Stimulated activated CD4-positive, alpha-beta T cell treated with anti-CD3 and anti-CD28 coated beads, Interleukin-2, amount 100 ng/mL, for 48 hours (primary cell): ENCODE measurements at regions not wholly inside any gene's neighbourhood (a gene's known extent, or its start where the extent isn't known, plus 50 kb on each side); places are given as distances from the start of the nearest gene placed in this dataset.
"Not testable (repeated sequence)": the region's sequence is repeated elsewhere in the genome, so short reads cannot be mapped to it uniquely, and the experiment has no call there.

Experiments
- DNase-seq, 2 donors: peaks; one replicate each; pipeline ENCODE4 v3.0.0-alpha.2; 2020

DNA sequence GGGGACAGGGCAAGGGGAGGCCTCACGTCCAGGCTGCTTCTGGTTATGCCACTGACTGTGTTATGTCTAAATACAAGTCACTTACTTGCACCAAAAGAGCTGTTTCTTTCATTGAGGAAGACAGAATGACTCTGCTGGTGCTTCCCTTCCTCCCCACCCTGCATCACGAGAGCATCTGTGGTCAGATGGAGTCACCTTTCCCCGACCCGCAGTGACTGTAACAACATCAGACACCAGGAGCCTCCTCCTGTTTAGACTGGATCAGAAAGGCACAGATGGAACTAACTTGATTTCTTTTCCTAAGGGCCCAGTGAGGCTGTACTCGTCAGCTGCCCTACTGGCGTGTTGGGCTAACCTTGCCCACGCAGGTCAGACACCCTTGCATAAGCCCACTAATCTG, 90.3 kb upstream of the ZNF536 start:
- DNase-seq, result no peak

DNA sequence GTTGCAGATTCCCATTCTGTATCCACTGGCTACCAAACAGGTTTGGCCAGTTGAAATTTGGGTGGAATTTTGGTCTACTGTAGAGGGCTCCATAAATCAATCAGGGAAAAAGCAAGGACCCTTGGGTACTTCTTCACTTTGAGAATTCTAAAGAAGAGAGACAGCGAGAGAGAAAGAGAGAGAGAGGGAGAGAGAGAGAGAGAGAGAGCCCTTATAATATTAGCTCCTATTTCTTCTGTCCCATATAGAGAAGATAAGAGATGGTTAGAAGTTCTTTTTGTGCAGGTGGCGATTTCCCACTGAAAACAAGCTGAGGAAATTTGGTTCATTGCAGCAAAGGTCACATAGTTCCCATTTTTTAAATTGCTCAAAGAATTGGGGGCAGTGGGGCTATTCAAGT, 88.6 kb upstream of the ZNF536 start:
- no peak for DNase-seq

DNA sequence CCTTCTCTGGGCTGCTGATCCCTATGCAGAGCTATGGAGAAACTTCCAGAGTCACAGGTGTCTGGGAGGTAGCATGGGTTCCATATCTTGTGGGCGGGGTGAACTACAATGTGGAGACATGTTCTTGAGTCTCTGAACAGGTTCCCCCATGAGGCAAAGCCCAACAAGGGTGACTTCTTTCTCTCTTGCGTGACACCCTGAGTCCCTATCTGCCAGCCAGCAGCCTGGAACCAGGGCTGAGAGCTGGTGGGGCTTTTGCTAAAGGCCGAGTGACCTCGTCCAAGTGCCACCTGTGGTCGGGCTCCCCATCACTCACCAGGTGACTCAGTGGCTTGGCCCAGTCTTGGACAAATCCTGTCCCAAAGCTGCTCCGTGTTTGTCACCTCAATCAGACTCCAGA, 88.0 kb upstream of the ZNF536 start:
- no peak for DNase-seq

DNA sequence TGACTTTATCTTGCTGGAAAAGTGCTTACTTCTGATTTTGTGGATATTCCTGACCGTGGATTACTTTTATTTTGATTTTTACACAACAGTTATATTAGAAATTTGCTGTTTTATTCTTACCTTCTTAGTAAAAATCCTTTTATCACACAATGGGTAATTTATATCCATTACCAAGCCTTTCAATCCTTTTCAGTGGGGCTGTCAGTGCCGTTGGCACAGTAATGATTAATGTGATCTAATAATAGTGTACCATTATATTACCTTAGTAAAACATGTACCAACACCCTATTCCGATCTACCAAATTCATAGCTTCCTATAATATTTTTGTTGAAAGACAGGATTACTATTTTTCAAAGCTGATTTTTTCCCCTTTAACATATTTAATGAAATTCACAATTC, 87.3 kb upstream of the ZNF536 start:
- no peak for DNase-seq

DNA sequence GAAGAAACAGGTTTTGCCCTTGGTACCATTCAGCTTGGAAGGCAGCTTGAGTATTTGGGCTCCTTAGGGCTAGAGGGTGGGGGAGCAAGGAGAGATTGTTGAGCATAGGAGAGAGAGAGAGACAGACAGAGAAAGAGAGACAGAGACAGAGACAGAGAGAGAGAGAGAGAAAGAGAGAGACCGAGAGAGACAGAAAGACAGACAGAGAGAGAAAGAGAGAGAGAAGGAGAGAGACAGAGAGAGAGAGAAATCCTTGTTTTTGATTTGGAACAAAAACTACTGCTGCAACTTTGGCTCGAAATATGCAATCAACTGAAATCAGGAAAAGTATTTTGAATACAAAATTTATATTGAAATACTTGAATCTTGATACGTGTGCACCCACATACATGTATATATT, 85.8 kb upstream of the ZNF536 start:
- no peak for DNase-seq

DNA sequence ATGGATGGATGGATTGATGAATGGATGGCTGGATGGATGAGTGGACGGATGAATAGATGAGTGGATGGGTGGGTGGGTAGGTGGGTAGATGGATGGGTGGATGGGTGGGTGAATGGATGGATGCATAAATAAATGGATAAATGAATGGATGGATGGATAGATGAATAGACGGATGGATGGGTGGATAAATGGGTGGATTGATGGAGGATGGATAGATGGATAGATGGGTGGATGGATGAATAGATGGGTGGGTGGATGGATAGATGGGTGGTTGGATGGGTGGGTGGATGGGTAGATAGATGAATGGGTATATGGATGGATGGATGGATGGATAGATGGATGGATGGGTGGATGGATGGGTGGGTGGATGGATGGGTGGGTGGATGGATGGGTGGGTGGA, 84.9 kb upstream of the ZNF536 start:
- DNase-seq, result no peak

DNA sequence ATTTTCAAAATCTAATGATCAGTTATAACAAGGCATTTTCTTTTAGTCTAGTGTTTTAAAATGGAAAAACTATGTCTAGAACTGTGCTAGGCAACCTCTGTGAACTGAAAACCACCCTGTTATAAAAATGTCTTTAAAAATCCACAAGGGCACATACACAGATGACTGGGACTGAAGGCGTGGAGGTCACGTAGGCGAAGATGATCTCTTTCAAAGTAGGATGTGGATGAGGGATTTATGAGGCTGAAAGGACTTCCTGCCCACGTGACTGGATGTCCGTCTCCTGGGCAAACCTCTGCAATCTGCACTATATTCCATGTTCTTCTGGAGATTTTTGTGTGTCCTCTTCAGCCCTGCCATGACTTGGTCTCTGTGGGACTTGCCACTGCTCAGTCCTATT, 84.2 kb upstream of the ZNF536 start:
- DNase-seq, result no peak

DNA sequence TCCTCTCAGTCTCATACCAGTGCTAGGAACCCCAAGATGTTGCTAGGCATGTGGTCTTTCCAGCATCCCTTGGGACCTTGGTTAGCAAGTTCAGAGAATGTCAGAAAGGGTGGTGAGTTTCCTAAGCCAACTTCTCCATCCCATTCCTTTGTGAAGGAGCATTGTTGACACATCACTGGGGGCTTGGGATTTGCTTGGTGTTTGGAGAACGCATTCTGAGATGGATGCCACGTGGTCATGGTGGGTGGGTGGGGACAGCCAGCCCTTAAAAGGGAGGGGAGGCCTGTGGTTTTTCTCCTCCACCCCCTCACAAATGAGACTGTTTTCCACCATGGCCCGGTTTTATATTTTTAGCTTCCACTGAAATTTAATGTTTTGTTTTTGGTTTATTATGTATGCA, 83.3 kb upstream of the ZNF536 start:
- no peak for DNase-seq

DNA sequence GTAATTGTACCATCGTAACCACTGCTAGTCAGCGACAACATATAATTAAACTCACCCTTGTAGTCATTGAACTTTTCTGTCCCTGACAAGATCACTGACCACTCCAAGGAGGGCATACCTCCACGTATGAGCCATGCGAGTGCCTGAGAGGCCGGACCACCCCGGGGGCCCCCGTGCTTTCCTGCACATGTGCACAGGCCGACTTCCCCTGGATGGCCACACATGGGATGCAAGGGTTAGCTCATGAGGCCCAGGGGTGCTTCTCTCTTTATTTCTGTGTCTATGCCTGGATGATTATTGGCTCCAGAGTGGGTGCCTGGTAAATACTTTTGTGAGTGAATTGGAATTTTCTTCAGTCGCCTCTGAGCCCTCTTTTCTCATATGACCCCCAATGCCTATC, 82.8 kb upstream of the ZNF536 start:
- no peak for DNase-seq

DNA sequence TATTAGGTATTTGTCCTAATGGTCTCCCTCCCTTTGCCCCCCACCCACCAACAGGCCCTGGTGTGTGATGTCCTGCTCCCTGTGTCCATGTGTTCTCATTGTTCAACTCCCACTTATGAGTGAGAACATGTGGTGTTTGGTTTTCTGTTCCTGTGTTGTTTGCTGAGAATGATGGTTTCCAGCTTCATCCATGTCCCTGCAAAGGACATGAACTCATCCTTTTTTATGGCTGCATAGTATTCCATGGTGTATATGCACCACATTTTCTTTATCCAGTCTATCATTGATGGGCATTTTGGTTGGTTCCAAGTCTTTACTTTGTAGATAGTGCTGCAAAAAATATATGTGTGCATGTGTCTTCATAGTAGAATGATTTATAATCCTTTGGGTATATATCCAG, 81.4 kb upstream of the ZNF536 start:
- not testable (repeated sequence) for DNase-seq

DNA sequence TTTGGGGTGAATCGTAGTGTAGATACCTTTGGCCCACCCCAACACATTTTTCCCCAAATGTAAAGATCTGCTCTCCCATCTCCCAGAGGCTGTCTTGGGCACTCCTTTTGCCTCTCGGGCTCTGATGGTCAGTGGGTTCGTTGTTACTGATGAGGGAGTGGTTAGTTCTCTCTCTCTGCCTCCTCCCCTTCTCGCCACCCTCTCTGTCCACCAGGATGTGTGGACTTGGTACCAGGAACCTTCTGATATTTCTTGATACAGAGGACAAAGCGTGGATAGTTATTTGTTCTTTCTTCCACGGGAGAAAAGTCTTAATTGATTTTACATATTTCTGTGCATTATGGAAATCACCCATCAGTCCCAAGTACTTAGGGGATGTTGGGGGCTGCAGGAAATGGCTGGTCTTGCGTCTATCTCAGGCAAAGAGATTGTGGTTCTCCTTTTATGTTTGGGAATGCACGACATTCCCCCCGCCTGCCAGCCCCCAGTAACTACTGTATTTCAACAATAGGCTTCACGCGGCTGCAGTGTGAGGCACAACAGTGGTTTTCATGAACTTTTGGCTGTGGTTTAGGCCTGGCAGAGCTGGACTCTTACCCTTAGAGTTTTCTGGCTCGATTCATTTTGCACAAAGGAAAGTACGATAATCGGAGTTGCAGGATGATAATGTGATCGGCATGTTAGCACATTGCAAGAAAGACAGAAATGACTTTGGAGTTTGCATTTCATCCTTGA, 79.0 kb upstream of the ZNF536 start:
- DNase-seq, result no peak

DNA sequence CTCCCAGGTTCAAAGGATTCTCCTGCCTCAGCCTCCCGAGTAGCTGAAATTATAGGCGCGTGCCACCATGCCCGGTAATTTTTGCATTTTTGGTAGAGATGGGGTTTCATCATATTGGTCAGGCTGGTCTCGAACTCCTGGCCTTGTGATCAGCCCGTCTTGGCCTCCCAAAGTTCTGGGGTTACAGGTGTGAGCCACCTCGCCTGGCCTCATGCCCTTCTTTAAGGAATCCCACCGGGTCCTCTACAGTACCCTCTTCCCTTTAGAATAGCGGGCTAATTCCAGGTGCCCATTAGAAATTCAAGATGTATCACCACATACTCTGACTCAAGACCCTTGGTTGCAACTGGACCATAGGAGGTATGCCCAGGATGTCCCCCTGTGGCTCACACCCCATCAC, 74.2 kb upstream of the ZNF536 start:
- DNase-seq, result no peak

DNA sequence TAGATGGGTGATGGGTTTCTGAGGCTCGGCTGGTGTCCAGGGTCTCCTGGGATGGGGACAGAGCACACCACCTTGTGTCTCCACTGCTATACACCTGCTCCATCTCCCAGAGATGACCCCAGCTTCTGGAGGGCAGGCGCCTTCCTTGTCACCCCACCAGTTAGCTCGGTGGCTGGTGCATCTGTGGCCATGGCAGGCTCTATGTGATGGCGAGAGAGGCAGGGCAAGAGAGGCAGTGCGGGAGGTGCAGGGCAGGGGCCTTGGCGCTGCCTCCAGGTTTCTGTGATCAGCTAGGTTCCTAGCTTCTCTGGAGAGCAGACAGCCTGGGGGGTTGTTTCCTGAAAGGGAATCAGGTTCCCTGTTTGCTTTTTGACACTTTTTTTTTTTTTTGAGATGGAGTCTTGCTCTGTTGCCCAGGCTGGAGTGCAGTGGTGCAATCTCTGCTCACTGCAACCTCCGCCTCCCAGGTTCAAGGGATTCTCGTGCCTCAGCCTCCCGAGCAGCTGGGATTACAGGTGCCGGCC, 69.0 kb upstream of the ZNF536 start:
- DNase-seq, result no peak

DNA sequence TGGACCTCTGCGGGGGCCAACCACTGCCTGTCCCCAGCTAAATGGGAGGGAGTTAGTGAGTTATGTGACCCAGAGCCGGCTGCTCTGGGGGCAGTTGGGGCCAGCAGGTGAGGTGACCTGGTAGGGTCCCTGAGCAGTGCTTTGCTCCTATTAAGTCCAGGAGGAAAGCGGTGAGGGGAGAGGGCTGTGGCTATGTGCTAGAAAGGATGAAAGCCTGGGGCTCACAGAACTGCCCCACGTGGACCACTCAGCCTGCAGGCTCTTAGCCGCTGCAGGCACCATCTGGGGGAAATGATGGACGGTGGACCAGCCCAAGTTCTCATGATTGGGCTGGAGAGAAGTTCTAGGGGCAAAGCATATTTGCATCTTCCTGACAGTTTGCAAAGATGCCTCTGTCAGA, 67.6 kb upstream of the ZNF536 start:
- DNase-seq, result no peak

DNA sequence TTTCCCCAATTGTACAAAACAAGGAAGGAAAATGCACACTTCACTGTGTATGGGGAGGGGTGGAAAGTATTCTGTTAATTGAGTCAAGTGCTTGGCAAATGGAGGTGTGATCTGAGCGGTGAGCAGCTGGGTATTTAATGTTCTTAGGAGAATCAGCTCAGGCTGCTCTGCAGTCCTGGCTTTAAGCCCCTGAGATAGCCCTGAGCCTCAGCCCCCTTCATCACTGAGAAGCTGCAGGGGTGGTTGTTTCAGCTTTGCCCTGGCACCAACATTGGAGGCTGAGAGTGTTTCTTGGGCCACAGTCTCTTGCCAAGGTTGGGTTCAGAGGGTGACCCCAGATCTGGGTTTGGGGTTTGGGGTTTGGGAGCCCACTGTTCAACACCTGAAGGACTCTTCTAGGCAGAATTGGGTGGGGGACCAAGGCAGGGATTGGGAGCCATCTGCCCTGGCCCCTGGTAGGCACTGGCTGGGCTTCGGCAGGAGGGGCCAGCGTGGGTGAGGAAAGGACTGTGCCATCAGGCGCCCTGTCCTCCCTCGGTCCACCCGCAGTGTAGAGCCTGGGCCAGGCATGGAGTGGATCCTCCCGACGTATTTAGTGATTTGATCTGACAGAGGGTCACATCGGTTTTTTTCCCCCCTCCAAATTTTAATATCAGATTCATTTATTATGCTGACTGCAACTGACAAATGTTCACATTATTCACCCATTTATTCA, 66.7 kb upstream of the ZNF536 start:
- no peak for DNase-seq

DNA sequence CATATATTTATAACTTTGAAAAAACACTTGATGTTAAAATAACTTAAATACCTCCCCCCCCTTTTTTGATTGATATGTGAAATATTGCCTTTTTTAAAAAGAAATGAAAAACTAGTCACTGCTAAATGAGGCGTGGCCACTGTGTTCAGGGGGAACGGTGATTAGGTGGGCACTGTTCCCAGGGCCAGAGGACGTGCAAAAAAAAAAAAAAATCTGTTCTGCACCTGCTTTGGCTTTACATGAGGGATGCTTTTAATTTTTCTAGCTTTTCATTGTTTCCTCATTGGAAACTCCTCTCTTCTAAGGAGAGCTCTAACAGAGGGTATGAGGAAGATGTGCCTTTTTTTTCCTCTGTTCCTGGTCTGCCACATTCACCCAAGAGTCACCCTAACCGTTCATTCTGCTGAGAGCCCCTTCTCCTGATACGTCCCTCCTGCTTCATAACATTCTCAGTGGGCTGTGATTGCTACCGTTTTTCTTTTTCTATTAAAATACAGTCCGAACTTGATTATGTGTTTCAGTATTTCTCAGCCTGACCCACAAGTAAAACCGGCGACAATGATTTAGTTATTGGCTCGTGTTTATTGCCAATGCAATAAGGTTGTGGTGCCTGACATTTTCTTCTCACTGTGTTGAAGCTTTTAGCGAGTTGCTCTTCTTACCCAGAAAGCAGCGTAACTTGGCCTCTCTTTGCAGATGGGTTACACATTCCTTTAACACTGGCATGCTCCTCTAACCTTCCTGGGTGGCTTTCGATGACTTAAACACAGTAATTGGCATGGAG, 64.8 kb upstream of the ZNF536 start:
- DNase-seq, result no peak

DNA sequence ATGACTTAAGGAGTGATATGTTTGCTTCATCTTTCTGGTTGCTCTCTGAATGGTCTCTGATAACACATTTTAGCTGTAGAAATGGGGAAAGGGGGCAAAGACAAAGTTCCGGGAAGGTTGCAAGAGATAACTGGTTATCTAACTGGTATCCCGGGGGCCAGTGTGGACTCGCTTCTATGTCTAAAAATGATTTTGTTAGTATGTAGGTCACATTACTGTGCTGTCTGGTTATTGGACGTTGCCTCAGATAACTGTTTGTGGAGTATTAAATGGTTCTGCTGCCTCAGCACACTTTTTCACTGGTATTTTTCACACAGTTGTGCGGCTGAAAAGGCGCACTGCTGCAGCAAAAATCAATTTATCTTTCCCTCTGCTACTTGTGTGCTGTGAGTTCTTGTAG, 63.0 kb upstream of the ZNF536 start:
- DNase-seq, result no peak

DNA sequence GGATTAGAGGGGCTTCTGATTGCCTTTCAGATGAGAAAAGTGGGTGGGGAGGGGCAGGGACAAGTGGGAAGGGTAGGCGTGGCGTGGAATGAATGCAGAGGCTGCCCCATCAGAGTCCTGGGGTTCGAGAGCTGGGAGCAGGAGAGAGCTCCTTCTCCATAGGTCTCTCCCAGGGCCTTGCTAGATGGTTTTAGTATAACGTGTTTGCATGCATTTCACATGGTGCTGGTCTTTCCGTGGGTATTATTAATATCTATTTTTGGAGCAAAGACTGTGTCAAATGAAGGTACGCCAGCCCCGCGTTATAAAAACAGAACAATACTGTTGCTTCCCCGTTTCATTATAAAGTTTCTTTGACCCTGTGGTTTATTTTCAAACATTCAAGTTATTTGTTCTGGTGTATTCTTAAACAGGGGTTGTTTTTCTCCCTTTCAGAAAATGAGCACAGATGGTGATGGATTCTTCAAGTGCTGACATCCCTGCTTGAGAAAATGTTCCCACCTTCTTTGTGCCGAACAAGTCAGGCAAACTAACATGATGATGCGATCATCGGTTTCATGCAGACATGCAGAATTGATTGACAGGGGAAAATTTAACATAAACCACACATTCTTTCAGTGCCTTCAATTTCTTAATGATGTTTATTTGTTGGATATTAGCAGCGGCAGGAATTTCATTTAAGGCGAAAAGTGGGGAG, 62.1 kb upstream of the ZNF536 start:
- DNase-seq, result no peak

DNA sequence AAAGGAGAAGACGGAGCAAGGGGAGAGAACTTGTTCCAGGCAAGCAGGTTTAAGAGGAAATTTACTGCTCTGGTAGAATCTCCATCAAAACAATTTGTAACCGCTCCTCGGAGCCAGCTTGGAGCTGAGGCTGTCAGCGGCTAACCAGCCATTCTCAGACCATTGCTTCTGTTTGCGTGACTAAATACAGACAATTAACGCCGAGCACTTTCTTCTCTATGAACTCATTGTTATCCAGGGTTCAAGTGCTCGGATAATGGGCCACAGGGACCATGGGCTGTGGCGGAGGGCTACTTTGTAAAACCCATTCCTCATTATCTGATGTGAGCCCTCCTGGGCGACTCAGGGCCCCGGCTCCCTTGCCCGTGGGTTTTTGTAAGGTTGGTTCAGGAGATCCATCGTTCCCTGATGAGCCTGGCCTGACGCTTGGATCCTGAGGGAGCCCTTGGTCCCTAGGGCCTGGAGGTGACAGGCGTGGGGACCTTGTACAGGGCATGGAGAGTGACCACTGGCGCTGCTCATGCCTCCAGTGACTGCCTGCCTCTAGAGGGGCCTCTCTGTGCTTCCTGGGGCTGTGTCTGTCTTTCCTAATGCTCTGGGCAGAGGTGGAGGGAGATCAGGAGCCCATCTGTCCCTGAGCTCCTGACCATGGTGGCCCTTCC, 61.5 kb upstream of the ZNF536 start:
- no peak for DNase-seq

DNA sequence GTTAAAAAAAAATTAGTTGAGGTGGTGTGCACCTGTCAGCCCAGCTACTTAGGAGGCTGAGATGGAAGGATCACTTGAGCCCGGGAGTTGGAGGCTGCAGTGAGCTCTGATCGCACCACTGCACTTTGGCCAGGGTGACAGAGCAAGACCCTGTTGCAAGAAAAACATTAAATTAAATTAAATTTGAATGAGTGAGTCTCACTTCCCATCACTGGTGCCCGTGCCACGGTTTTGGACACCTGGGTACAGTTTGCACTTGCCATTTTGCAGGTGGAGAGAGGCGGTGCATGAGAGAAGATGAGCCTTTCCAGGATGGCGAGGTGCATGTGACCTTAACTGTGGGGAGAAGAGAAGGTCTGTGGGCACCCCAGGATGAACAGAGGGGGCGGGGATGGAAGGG, 60.3 kb upstream of the ZNF536 start:
- DNase-seq, result no peak

DNA sequence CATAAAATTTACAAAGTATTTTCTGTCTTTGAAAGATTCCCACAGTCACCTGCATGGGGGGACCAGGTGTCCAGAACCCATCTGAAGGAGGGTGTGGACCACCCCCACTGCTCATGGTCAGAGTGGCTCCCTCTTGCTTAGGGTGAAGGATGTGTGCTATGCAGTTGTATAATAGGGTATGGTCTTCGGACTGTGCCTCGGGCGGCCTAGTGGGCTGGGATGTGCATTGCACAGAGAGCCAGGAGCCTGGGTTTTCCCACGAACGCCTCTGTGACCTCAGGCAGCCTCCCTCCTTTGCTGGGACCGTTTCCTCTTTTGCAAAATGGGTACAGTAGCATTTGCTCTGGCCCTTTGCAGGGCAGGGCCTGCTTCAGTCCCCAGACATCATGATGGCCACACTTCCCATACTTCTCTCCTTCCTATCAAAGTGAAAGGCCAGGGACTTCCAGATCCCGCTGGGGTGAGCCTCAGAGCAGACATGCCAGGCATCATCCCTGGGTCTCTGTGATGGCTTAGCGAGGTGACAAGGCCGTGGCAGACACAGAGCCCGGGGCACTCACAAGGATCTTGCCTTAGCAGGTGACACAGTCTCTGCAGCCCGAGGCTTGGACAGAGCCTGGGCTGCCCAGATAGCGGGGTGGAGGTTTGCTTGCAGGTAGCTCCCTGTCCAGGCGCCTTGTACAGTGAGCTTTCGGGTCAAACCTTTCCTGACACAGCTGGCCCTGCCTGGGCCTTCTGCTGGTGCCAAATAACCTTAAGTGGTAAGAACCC, 59.4 kb upstream of the ZNF536 start:
- no peak for DNase-seq

DNA sequence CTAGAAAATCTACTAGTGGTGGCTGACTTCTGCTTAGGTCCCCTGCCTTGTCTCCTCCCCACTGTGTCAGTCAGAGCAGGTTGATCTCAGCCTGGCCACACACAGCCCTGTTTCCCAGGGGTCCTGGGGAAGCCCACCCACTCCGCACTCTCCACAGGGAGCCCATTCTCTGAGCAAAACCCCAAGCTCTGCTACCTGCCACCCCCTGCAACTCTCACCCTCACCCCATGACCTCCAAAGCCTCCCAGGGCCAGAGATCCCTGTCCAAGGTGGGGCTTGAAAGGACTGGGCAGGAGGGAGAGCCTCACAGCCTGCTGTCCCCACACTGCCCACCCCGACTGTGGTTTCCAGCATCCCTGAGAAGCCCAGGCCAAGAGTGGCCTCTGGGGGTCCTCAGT, 58.8 kb upstream of the ZNF536 start:
- DNase-seq, result no peak
